ENCODE measurements at regions not wholly inside any gene's neighbourhood (a gene's known extent, or its start where the extent isn't known, plus 50 kb on each side); places are given as distances from the start of the nearest gene placed in this dataset.

GRCh38 chr2:75959724-75960471 is 249.2 kb upstream of the GCFC2 start:
- TF ChIP-seq ELF4 (IDR thresholded peaks at IDR 0.05) (no peak), FOXM1 (IDR thresholded peaks at IDR 0.05; ENCODE audit: borderline replicate concordance) (no peak), LEF1 (IDR thresholded peaks at IDR 0.05; ENCODE audit: borderline replicate concordance) (no peak), HDGF (IDR thresholded peaks at IDR 0.05; ENCODE audit: borderline replicate concordance) (no peak), FOXA1 (IDR thresholded peaks at IDR 0.05) (no peak), ARNT (IDR thresholded peaks at IDR 0.05) (no peak)
